HS-27A (cell line): ENCODE measurements at regions not wholly inside any gene's neighbourhood (a gene's known extent, or its start where the extent isn't known, plus 50 kb on each side); places are given as distances from the start of the nearest gene placed in this dataset.

Source experiments
- DNase-seq: peaks from one replicate; pipeline ENCODE4 v3.0.0-alpha.2; 2012; ENCODE audit warnings: low read depth, missing footprints

DNA sequence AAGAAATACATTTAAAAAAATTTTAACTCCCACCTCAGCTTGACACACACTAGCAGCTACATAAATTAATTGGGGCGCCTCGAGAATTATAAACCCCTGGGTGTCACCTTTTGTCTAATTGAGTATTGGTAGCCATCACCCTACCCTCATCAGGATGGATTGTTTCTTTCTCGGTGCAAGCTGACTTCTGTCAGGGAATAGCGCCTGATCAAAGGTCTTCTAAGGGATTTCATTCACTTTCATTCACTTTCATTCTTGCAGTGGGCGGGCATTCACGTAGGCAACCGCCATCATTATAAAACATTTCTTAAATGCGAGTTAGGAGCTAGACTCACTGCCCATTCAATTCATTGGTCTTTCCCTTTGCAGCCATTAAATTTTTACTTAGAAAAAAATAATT lies 239.2 kb upstream of the SASH1 start:
- no peak for DNase-seq

GRCh38 chr6:148104131-148104530 lies 238.5 kb upstream of the SASH1 start:
- DNase-seq = no peak

- DNase-seq = no peak
Measured at GRCh38 chr6:148105695-148106094, 236.9 kb upstream of the SASH1 start.

- DNase-seq = no peak
Measured at GRCh38 chr6:148107911-148108310, 234.7 kb upstream of the SASH1 start.

DNA sequence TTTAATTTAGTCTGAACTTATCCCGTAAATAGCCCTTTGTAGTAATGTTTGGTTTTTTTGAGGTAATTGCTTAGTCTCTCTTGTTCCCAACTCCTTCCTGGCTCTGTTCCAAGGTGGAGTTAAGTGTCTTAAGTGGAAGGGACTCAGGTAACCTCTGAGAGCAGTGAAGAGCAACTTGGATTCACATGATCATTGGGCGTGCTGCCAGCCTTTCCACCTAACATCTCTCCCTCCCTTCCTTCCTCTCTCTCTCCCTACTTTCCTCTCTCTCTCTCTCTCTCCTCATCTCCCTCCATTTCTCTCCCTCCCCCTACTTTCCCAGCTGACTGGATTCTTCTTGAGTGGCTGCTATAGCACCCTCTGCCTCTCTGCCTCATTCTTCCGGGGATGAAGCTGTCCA lies 232.9 kb upstream of the SASH1 start:
- no peak for DNase-seq

DNA sequence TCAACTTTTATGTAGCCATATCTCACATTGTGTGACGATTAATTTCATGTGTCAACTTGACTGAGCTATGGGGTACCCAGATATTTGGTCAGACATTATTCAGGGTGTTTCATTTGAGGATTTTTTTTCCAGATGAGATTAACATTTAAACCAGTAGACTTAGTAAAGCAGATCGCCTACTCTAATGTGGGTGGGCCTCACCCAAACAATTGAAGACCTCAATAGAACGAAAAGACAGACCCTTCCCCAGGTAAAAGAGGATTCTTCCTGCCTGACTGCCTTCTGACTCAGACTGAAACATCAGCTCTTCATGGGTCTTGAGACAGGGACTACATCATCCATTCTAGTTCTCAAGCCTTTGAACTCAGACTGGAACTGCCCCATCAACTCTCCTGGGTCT lies 231.7 kb upstream of the SASH1 start:
- no peak for DNase-seq

GRCh38 chr6:148112851-148113319 lies 229.8 kb upstream of the SASH1 start:
- no peak for DNase-seq

GRCh38 chr6:148116001-148116400 lies 226.6 kb upstream of the SASH1 start:
- no peak for DNase-seq

- no peak for DNase-seq
Measured at GRCh38 chr6:148118244-148118643, 224.4 kb upstream of the SASH1 start.

DNA sequence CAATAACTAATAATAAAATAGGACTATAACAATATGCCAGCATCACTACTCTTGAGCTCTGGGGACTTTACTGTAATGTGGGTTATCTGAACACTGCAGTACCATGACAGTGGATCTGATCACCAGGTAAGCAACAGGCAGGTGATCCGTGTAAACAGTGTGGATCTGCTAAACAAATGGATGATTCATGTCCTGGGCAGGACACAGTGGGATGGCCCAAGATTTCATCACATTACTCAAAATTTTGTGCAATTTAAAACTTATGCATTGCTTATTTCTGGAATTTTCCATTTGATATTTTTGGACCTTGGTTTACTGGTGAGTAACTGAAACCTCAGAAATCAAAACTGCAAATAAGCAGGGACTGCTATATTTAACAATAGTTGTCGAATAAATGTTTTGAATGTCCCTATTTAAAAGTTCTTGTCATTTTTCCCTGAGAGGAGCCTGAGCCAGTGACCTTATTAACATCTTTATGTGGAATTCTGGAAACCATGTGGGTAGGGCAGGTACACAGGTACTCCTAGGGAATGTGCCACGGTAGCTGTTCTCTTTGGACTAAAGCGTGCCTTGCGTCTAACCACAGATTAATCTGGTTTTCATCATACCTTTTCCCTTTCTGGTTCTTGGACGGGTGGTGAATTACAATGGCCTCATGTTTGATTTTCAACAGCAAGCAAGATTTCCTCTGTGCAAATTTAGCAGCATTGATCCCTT lies 214.5 kb upstream of the SASH1 start:
- no peak for DNase-seq

DNA sequence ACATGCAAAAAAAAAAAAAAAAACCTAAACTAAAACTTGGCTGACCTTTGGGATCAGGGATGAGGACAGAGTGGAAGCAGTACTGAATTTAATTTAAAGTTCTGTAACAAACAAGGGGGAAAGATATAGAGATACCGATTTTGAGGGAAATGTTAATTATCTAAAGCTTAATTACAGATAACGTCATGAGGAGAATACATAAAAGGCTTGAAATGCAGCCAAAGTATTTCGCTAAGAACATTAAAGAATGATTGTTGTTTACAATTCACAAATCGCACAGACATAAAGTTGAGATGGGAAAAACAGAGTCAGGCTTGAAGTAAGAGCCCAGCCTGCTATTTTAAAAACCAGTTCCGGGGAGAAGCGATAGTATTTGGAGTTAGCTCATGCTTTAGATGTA lies 208.0 kb upstream of the SASH1 start:
- no peak for DNase-seq

DNA sequence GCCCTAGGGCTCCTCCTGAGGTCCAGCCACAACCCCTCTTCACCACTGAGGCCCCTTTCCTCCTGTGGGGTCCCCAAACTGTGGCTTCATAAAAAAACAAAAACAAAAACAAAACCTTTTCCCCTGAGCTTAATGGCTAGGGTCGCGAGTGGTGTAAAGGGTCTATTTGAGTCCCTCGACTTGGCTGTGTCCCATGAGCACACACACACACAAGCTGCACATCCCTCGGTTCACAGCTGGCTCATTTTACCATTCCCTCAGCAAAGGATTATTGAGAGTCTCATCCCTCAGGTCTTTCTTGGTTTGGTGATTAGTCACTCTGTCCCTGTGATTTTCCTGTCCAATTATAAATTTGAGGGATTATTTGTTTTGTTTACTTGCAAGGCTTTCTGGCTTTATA lies 206.1 kb upstream of the SASH1 start:
- no peak for DNase-seq

- DNase-seq = no peak
Measured at GRCh38 chr6:148137652-148138051, 205.0 kb upstream of the SASH1 start.

DNA sequence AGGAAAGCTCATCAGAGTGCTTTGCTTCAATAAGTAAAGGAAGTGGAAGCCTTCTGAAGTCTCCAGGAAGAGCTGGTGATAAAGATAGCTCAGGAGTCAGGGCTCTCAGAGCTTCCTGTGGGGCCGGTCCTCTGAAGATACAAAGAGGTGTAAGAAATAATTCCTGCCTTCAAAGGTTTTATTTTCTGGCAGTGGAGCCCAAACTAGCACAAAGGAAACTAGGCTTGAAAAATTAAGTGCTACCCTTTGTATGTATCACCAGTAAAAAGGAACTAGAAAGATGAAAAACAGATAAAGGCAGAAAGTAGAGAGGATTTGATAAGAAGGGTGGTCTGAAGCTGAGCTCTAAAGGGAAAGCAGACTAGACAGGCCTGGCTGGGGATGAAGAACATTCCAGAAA lies 204.1 kb upstream of the SASH1 start:
- no peak for DNase-seq

DNA sequence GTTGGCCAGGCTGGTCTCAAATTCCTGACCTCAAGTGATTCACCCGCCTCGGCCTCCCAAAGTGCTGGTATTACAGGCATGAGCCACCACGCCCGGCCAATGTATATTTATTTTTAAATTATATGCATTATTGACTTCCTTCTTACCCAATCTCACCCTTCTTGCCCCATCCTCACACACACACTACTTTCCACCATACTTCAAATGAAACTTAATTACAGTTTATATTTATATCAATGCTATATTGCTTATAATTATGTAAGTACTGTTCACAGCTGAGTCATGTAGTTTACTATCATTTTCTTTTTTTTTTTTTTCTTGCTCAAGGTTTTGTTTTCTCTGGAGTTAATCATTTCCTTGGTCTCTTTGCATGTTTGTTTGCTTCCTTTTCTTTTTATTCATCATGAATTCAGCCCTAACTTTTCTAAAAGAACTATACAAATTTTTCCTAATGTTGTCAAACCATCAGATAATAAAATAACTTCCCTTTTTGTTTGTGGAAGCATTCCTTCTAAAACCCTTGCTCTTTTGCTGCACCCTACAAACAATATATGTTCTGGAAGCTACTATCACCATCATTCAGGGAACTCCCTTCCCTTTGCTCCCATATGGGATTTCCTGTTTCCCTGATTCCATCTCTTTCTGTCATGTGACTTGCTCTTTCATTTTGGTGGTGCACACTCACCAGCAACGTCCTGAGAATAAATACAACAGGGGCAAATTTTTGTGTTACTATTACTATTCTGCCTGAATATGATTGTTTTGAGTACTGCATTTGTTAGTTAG lies 201.7 kb upstream of the SASH1 start:
- peak; percentile 49 for DNase-seq

GRCh38 chr6:148142821-148143220 lies 199.8 kb upstream of the SASH1 start:
- no peak for DNase-seq

DNA sequence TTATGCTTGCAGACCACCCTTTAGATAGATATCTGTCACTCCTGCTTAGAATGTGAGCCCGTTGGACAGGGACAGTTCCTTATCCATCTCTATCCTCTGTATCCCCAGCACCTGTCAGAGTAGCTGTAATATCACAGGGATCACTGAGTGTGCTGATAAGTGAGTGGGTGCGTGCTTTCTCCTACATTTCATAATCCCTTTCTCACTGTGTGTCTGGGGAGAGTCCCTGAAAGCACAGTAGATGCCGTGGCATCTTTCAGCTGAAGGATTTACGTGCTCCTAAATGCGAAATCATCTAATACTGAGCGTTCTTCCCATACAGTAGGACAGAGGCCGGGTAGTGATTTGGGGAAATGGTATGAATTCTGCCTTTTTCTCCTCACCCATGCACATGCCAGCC lies 198.9 kb upstream of the SASH1 start:
- DNase-seq = no peak

DNA sequence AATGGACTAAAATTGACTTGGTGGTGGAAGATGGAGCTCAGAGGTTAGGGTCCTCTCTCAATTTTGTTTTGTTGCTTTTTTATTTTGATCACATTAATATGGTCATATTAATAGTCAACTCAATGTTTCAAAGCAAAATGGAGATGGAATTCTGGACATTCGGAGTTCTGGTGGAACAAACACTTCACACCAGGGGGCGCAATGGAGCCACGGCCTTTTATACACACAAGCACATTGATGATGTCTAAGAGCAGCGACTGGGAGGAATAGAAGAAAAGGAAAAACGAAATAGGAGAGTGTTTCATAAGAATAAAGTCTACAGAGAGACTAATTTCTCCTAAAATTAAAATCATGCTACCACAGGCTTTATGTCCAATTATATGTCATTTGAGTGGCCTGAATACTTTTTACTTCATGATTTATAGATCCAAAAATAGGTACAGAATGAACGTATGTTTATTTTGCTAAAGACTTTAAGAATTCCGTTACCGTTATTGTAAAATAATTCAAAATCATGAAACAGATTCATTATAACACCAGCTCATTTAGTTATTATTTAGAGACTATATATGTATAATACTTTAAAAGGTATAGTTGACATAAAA lies 197.6 kb upstream of the SASH1 start:
- peak; percentile 62 for DNase-seq

GRCh38 chr6:148146717-148147462 lies 195.7 kb upstream of the SASH1 start:
- DNase-seq = no peak

DNA sequence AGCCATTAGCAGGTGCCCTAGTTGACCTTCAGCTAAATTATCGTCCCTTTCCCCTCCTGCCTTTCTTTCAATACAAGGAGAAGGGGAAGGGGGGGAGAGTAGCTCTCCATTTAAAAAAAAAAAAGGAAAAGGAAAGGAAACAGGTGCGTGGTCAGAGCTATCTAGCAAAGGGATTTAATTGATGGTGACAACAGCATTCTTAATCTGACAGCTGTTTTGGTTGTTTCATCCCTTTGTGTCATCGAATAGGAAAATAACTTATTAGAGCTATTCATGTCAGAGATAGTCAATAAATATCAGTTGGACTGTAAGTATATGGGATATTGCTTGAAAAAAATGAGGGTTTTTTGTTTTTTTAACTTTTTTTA lies 195.2 kb upstream of the SASH1 start:
- DNase-seq = no peak

GRCh38 chr6:148151896-148152643 lies 190.6 kb upstream of the SASH1 start:
- no peak for DNase-seq

- DNase-seq = no peak
Measured at GRCh38 chr6:148154668-148155067, 188.0 kb upstream of the SASH1 start.
